ENCODE measurements at regions not wholly inside any gene's neighbourhood (a gene's known extent, or its start where the extent isn't known, plus 50 kb on each side); places are given as distances from the start of the nearest gene placed in this dataset.

DNA sequence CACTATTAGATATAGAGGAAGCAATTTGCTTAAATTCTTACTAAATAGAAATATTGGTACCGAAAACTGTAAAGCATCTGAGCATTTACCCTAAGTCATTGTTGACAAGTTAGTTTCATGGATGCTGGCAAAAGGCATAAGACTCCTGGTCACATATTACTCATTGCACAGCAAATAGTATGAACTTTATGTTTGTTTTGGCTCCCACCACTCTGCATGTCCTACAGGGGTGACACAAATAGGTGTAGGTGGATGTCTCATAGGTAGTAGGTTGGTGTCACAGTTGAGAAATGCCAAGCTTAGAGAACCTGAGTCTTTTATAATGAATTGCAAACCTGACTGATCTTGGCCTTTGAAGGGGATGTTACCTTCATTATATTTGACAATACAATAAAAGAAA is 199.6 kb upstream of the SEMA3D start:
- TF ChIP-seq, protein P1, sequence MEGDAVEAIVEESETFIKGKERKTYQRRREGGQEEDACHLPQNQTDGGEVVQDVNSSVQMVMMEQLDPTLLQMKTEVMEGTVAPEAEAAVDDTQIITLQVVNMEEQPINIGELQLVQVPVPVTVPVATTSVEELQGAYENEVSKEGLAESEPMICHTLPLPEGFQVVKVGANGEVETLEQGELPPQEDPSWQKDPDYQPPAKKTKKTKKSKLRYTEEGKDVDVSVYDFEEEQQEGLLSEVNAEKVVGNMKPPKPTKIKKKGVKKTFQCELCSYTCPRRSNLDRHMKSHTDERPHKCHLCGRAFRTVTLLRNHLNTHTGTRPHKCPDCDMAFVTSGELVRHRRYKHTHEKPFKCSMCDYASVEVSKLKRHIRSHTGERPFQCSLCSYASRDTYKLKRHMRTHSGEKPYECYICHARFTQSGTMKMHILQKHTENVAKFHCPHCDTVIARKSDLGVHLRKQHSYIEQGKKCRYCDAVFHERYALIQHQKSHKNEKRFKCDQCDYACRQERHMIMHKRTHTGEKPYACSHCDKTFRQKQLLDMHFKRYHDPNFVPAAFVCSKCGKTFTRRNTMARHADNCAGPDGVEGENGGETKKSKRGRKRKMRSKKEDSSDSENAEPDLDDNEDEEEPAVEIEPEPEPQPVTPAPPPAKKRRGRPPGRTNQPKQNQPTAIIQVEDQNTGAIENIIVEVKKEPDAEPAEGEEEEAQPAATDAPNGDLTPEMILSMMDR (IDR thresholded peaks at IDR 0.05) = no peak
- TF ChIP-seq POLR2A (IDR thresholded peaks at IDR 0.05) = no peak
